SU-DHL-6 (cell line): ENCODE measurements at regions not wholly inside any gene's neighbourhood (a gene's known extent, or its start where the extent isn't known, plus 50 kb on each side); places are given as distances from the start of the nearest gene placed in this dataset.

Experiments
- H2AFZ ChIP-seq: fragments of 200-600 bp; sonication (generic); 2 replicates; pipeline ENCODE4 v1.6.1; 2014; ENCODE audit warnings: low read depth, mild to moderate bottlenecking, moderate library complexity, mixed read lengths, antibody characterized with exemption, low read length; ENCODE audit not compliant: severe bottlenecking
- H3F3A ChIP-seq: fragments of 200-600 bp; shearing (Covaris generic); 2 replicates; pipeline ENCODE4 v1.6.0; 2016; ENCODE audit warnings: antibody characterized with exemption, mild to moderate bottlenecking; ENCODE audit not compliant: insufficient read depth
- H3K27ac ChIP-seq: fragments of 200-600 bp; sonication (generic); 2 replicates; pipeline ENCODE4 v1.5.1; 2016; ENCODE audit warnings: low read depth, mild to moderate bottlenecking, low read length, moderate library complexity, mixed read lengths
- H3K27me3 ChIP-seq: fragments of 200-600 bp; sonication (generic), shearing (Covaris generic); 2 replicates; pipeline ENCODE4 v1.6.0; 2014; ENCODE audit warnings: mild to moderate bottlenecking, low read length
- H3K36me3 ChIP-seq: fragments of 200-600 bp; sonication (generic); 2 replicates; pipeline ENCODE4 v1.6.1; 2014; ENCODE audit warnings: mild to moderate bottlenecking, low read length, mixed read lengths
- H3K4me2 ChIP-seq: fragments of 300-600, 200-600 bp; shearing (Covaris generic), sonication (generic); 2 replicates; pipeline ENCODE4 v1.6.0; 2014; ENCODE audit warnings: low read length, low read depth, mild to moderate bottlenecking; ENCODE audit not compliant: poor library complexity, severe bottlenecking
- H3K4me3 ChIP-seq: fragments of 200-600 bp; sonication (generic); 2 replicates; pipeline ENCODE4 v1.5.1; 2014; ENCODE audit warnings: antibody characterized with exemption, low read length, mild to moderate bottlenecking, mixed read lengths; ENCODE audit not compliant: insufficient read depth, poor library complexity, severe bottlenecking
- H3K79me2 ChIP-seq: fragments of 200-600 bp; sonication (generic); 2 replicates; pipeline ENCODE4 v1.6.1; 2014; ENCODE audit warnings: mild to moderate bottlenecking, low read length, moderate library complexity; ENCODE audit not compliant: insufficient read depth
- H3K9ac ChIP-seq: fragments of 200-600 bp; sonication (generic); 2 replicates; pipeline ENCODE4 v1.7.0; 2014; ENCODE audit warnings: mild to moderate bottlenecking, low read length
- H3K9me2 ChIP-seq: fragments of 200-600 bp; sonication (generic); replicated peaks from 2 replicates; pipeline ENCODE4 v1.6.1; 2014; ENCODE audit warnings: low read length; ENCODE audit not compliant: insufficient read depth
- H3K9me3 ChIP-seq: fragments of 200-600 bp; sonication (generic); 2 replicates; pipeline ENCODE4 v1.6.1; 2014; ENCODE audit warnings: low read length, mixed read lengths; ENCODE audit not compliant: insufficient read depth
- H4K20me1 ChIP-seq: fragments of 200-600 bp; sonication (generic); 2 replicates; pipeline ENCODE4 v1.6.1; 2014; ENCODE audit warnings: low read depth, mild to moderate bottlenecking, antibody characterized with exemption, low read length, moderate library complexity, mixed read lengths
- CTCF ChIP-seq: fragments of 200-600 bp; sonication (generic); IDR thresholded peaks from one replicate; pipeline ENCODE4 v1.5.1; 2017; ENCODE audit warnings: antibody characterized with exemption, mild to moderate bottlenecking, low read length, moderate library complexity; ENCODE audit not compliant: insufficient read depth, poor library complexity, severe bottlenecking
- EZH2phosphoT487 ChIP-seq: fragments of 200-600 bp; sonication (generic), shearing (Covaris generic); conservative IDR thresholded peaks from 2 replicates; pipeline ENCODE4 v1.6.1; 2018; ENCODE audit warnings: mild to moderate bottlenecking, antibody characterized with exemption, low read length, moderate library complexity, mixed read lengths

- H3K36me3 ChIP-seq = no peaks in the 10 kb centered on the region
- H3K4me2 ChIP-seq = no peak overlapping the region
- H3K79me2 ChIP-seq = no peaks in the 10 kb centered on the region
- no peaks in the 10 kb centered on the region for H3K27me3 ChIP-seq
- H3F3A ChIP-seq = no peaks in the 10 kb centered on the region
- no peak overlapping the region for H2AFZ ChIP-seq
- no peak overlapping the region for H3K9ac ChIP-seq
- no peaks in the 10 kb centered on the region for H4K20me1 ChIP-seq
- H3K9me3 ChIP-seq = no peaks in the 10 kb centered on the region
- no peak overlapping the region for H3K4me3 ChIP-seq
- TF ChIP-seq EZH2phosphoT487 (no peak), CTCF (no peak)
- H3K9me2 ChIP-seq = no peaks in the 10 kb centered on the region
- no peak overlapping the region for H3K27ac ChIP-seq
Observed at GRCh38 chr2:125942585-125943424, 713.2 kb upstream of the GYPC start.

GRCh38 chr2:125959047-125959446 is 696.9 kb upstream of the GYPC start:
- Histone ChIP-seq H3K4me3 (no peak overlapping the region), H3K9me2 (no peaks in the 10 kb centered on the region), H4K20me1 (no peaks in the 10 kb centered on the region), H3K79me2 (no peaks in the 10 kb centered on the region), H3K27ac (no peak overlapping the region), H3K9ac (no peak overlapping the region), H3K36me3 (no peaks in the 10 kb centered on the region), H3K27me3 (no peaks in the 10 kb centered on the region), H3F3A (no peaks in the 10 kb centered on the region), H2AFZ (no peak overlapping the region), H3K9me3 (no peaks in the 10 kb centered on the region), H3K4me2 (no peak overlapping the region)
- no peak for TF ChIP-seq EZH2phosphoT487
- no peak for TF ChIP-seq CTCF

GRCh38 chr2:125961739-125962138 is 694.2 kb upstream of the GYPC start:
- no peaks in the 10 kb centered on the region for H3K79me2 ChIP-seq
- H3K9me2 ChIP-seq = no peaks in the 10 kb centered on the region
- H3K36me3 ChIP-seq = no peaks in the 10 kb centered on the region
- no peak overlapping the region for H2AFZ ChIP-seq
- H3K27me3 ChIP-seq = no peaks in the 10 kb centered on the region
- no peaks in the 10 kb centered on the region for H4K20me1 ChIP-seq
- no peak overlapping the region for H3K27ac ChIP-seq
- no peak for TF ChIP-seq EZH2phosphoT487
- TF ChIP-seq CTCF = no peak
- no peak overlapping the region for H3K4me3 ChIP-seq
- no peak overlapping the region for H3K4me2 ChIP-seq
- H3F3A ChIP-seq = no peaks in the 10 kb centered on the region
- no peak overlapping the region for H3K9ac ChIP-seq
- no peaks in the 10 kb centered on the region for H3K9me3 ChIP-seq
